HCT116 (cell line): ENCODE measurements at regions not wholly inside any gene's neighbourhood (a gene's known extent, or its start where the extent isn't known, plus 50 kb on each side); places are given as distances from the start of the nearest gene placed in this dataset.

ENCODE experiments used
- ATAC-seq: fragments of 200-7000 bp; cut with Tn5 transposase; 2 replicates; pipeline ENCODE4 v1.9.1; 2020; ENCODE audit warnings: mild to moderate bottlenecking, moderate library complexity
- BruUV-seq: library from RNA; stranded (reverse); fragments of 400-500 nt; replicated peaks from 2 replicates; lab custom pipeline; 2021; lab: Mats Ljungman, UMichigan
- CTCF ChIA-PET: fragments of 300-600 bp; sonication (Branson Sonifier 250); formaldehyde crosslinking; loops from one replicate; lab custom pipeline; 2021; ENCODE audit warnings: antibody characterized with exemption; lab: Charles Lee
- POLR2A ChIA-PET: fragments of 300-600, 350-600 bp; sonication (Branson Sonifier 250); formaldehyde crosslinking; loops from one replicate; lab custom pipeline; 2021; ENCODE audit warnings: antibody characterized with exemption; lab: Charles Lee
- RAD21 ChIA-PET, 2 experiments: fragments of 300-600 bp; sonication (Branson Sonifier 250); formaldehyde crosslinking; loops; one replicate each; lab custom pipeline; 2023; ENCODE audit warnings: low total read pairs in 2 of 2; ENCODE audit not compliant: uncharacterized antibody in 2 of 2, unreplicated experiment in 2 of 2, low non-redundant PET in 1 of 2; lab: Charles Lee
- DNase-seq: peaks from one replicate; pipeline ENCODE4 v3.0.0-alpha.2; 2010; ENCODE audit warnings: low read depth, low spot score
- H2AFZ ChIP-seq: fragments of 200-600 bp; shearing (Covaris generic), sonication (generic); 2 replicates; pipeline ENCODE4 v1.6.1; 2017; ENCODE audit warnings: low read depth, mixed run types, mixed read lengths, antibody characterized with exemption, low read length; ENCODE audit not compliant: poor library complexity, severe bottlenecking
- H3K27ac ChIP-seq: 2 replicates; pipeline ENCODE4 v1.5.1; 2012; ENCODE audit warnings: low read depth, low read length
- H3K27me3 ChIP-seq: fragments of 200-600 bp; sonication (generic); 2 replicates; pipeline ENCODE4 v1.6.1; 2016; ENCODE audit warnings: mixed run types, low read length, mixed read lengths; ENCODE audit not compliant: insufficient read depth
- H3K36me3 ChIP-seq, 2 experiments: fragments of 200-500 bp in 1 of 2; fragments of 200-600 bp in 1 of 2; sonication (Bioruptor generic) in 1 of 2; sonication (generic) in 1 of 2; 2 replicates each; pipeline versions ENCODE4 v1.5.1 to v1.6.1; 2014 to 2016; ENCODE audit warnings: low read length in 2 of 2, inconsistent platforms in 1 of 2, mixed read lengths in 1 of 2, mixed run types in 1 of 2; ENCODE audit not compliant: insufficient read depth in 2 of 2, control insufficient read depth in 1 of 2
- H3K4me1 ChIP-seq, 2 experiments: fragments of 200-600 bp in 1 of 2; sonication (generic) in 1 of 2; 2 replicates each; pipeline versions ENCODE4 v1.5.1 to v1.6.1; 2012 to 2017; ENCODE audit warnings: low read length in 2 of 2, inconsistent platforms in 1 of 2, mild to moderate bottlenecking in 1 of 2, mixed read lengths in 1 of 2, mixed run types in 1 of 2, moderate library complexity in 1 of 2; ENCODE audit not compliant: insufficient read depth in 2 of 2, control insufficient read depth in 1 of 2
- H3K4me2 ChIP-seq: fragments of 200-600 bp; sonication (generic); 2 replicates; pipeline ENCODE4 v1.6.1; 2017; ENCODE audit warnings: mixed run types, low read length, mixed read lengths
- H3K4me3 ChIP-seq, 2 experiments: fragments of 200-600 bp in 1 of 2; sonication (generic) in 1 of 2; replicated peaks in 1 of 2; 2 replicates each; pipeline ENCODE4 v1.5.1; 2011 to 2016; ENCODE audit warnings: low read length in 2 of 2, control low read depth in 1 of 2, low read depth in 1 of 2, mild to moderate bottlenecking in 1 of 2, mixed read lengths in 1 of 2, mixed run types in 1 of 2
- H3K79me2 ChIP-seq: fragments of 200-600 bp; sonication (generic); 2 replicates; pipeline ENCODE4 v1.6.1; 2017; ENCODE audit warnings: mild to moderate bottlenecking, mixed run types, low read length, moderate library complexity, mixed read lengths; ENCODE audit not compliant: insufficient read depth
- H3K9ac ChIP-seq: fragments of 200-600 bp; sonication (generic); 2 replicates; pipeline ENCODE4 v1.6.1; 2016; ENCODE audit warnings: low read length, mixed read lengths
- H3K9me2 ChIP-seq: fragments of 200-600 bp; sonication (generic), shearing (Covaris generic); 2 replicates; pipeline ENCODE4 v1.6.1; 2017; ENCODE audit warnings: mixed run types, mild to moderate bottlenecking, moderate library complexity; ENCODE audit not compliant: insufficient read depth
- H3K9me3 ChIP-seq, 2 experiments: fragments of 200-500 bp in 1 of 2; fragments of 200-600 bp in 1 of 2; sonication (Bioruptor generic) in 1 of 2; sonication (generic) in 1 of 2; 2 replicates each; pipeline ENCODE4 v1.6.1; 2014 to 2017; ENCODE audit warnings: low read length in 2 of 2, mixed read lengths in 2 of 2, inconsistent platforms in 1 of 2, low read depth in 1 of 2, mild to moderate bottlenecking in 1 of 2, mixed run types in 1 of 2, moderate library complexity in 1 of 2; ENCODE audit not compliant: control insufficient read depth in 1 of 2, insufficient read depth in 1 of 2
- H4K20me1 ChIP-seq: fragments of 200-600 bp; sonication (generic), shearing (Covaris generic); 2 replicates; pipeline ENCODE4 v1.6.1; 2017; ENCODE audit warnings: mixed run types, mild to moderate bottlenecking, moderate library complexity; ENCODE audit not compliant: insufficient read depth
- CBX3 ChIP-seq: IDR thresholded peaks from 2 replicates; pipeline ENCODE4 v1.6.1; 2012; ENCODE audit warnings: low read depth
- EGR1 ChIP-seq: IDR thresholded peaks from 2 replicates; pipeline ENCODE4 v1.6.1; 2012; ENCODE audit warnings: low read depth
- EZH2 ChIP-seq: fragments of 200-600 bp; sonication (generic); IDR thresholded peaks from 2 replicates; pipeline ENCODE4 v1.6.1; 2017; ENCODE audit warnings: antibody characterized with exemption, mixed run types
- EZH2phosphoT487 ChIP-seq: fragments of 200-600 bp; IDR thresholded peaks from 2 replicates; pipeline ENCODE4 v1.6.1; 2018; ENCODE audit warnings: antibody characterized with exemption, borderline replicate concordance
- JUND ChIP-seq: IDR thresholded peaks from 2 replicates; pipeline ENCODE4 v1.6.1; 2012
- POLR2A ChIP-seq: IDR thresholded peaks from 2 replicates; pipeline ENCODE4 v1.7.0; 2011; ENCODE audit warnings: borderline replicate concordance; ENCODE audit not compliant: insufficient read depth, insufficient read length; ENCODE audit errors: extremely low read depth
- POLR2AphosphoS5 ChIP-seq: IDR thresholded peaks from 2 replicates; pipeline ENCODE4 v1.6.1; 2011; ENCODE audit warnings: mild to moderate bottlenecking, low read depth, low read length, moderate library complexity
- SIN3A ChIP-seq: IDR thresholded peaks from 2 replicates; pipeline ENCODE4 v1.6.1; 2012; ENCODE audit warnings: low read depth
- TCF7L2 ChIP-seq: IDR thresholded peaks from 2 replicates; pipeline ENCODE4 v1.7.0; 2011; ENCODE audit warnings: borderline replicate concordance, inconsistent platforms; ENCODE audit not compliant: insufficient read depth, insufficient read length; ENCODE audit errors: extremely low read depth
- intact Hi-C: fragments of 100-400 bp; cut with micrococcal nuclease; formaldehyde crosslinking; loops from 2 replicates; pipeline ENCODE4 v1.10.0; 2022
- TF ChIP-seq, protein P1 (sequence below): IDR thresholded peaks from 2 replicates; pipeline ENCODE4 v1.6.1; 2012
- TF ChIP-seq, protein P2 (sequence below), 3 experiments: fragments of 200-600 bp in 1 of 3; sonication (generic) in 1 of 3; IDR thresholded peaks in 2 of 3; conservative IDR thresholded peaks in 1 of 3; 2 replicates each; pipeline ENCODE4 v1.5.1; 2012 to 2017; ENCODE audit warnings: low read depth in 2 of 3, low read length in 2 of 3, antibody characterized with exemption in 1 of 3, borderline replicate concordance in 1 of 3, control low read depth in 1 of 3, mild to moderate bottlenecking in 1 of 3, mixed read lengths in 1 of 3, mixed run types in 1 of 3, moderate library complexity in 1 of 3; ENCODE audit not compliant: insufficient read depth in 1 of 3
- TF ChIP-seq, protein P3 (sequence below): IDR thresholded peaks from 2 replicates; pipeline ENCODE4 v1.6.1; 2012; ENCODE audit warnings: low read depth
- TF ChIP-seq, protein P4 (sequence below): IDR thresholded peaks from 2 replicates; pipeline ENCODE4 v1.6.1; 2012

DNA sequence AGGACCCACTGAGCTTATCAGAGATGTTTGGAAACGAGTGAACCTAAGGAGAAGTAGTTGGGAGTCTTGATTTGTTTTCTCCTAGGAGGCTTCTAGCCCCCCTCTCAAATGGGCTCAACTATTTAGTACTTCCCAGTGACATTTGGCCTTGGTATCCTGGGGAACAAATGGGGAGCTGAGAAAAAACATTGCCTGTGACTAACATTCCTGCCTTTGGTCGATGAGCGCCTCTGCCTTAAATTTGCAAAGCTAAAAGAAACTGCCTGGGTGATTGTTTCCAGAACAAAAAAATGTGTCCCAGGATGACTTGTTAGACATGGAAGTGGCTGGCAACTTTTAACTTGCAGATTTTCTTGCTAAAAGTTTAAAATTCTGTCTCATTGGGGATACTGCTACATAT lies 58.8 kb upstream of the IGFBP7 start:
- H3K27me3 ChIP-seq, result peaks cover 8% of the 10 kb centered on the region; the same call in 1 of the 2 replicates
- RAD21 ChIA-PET, result no interaction called here
- POLR2A ChIA-PET, result no interaction called here
- TF ChIP-seq, protein P1, sequence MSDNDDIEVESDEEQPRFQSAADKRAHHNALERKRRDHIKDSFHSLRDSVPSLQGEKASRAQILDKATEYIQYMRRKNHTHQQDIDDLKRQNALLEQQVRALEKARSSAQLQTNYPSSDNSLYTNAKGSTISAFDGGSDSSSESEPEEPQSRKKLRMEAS, result no peak
- TF ChIP-seq, protein P2, sequence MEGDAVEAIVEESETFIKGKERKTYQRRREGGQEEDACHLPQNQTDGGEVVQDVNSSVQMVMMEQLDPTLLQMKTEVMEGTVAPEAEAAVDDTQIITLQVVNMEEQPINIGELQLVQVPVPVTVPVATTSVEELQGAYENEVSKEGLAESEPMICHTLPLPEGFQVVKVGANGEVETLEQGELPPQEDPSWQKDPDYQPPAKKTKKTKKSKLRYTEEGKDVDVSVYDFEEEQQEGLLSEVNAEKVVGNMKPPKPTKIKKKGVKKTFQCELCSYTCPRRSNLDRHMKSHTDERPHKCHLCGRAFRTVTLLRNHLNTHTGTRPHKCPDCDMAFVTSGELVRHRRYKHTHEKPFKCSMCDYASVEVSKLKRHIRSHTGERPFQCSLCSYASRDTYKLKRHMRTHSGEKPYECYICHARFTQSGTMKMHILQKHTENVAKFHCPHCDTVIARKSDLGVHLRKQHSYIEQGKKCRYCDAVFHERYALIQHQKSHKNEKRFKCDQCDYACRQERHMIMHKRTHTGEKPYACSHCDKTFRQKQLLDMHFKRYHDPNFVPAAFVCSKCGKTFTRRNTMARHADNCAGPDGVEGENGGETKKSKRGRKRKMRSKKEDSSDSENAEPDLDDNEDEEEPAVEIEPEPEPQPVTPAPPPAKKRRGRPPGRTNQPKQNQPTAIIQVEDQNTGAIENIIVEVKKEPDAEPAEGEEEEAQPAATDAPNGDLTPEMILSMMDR (IDR thresholded peaks at IDR 0.05 in 2 of 3, conservative IDR thresholded peaks at IDR 0.05 in 1 of 3; ENCODE audit: borderline replicate concordance in 1 of 3, insufficient read depth in 1 of 3, low read depth in 2 of 3, low read length in 2 of 3), result no peak
- TF ChIP-seq SIN3A (no peak), EGR1 (no peak), EZH2phosphoT487 (no peak), POLR2AphosphoS5 (no peak), TCF7L2 (no peak), POLR2A (no peak), JUND (no peak), CBX3 (no peak), EZH2 (no peak)
- TF ChIP-seq, protein P3, sequence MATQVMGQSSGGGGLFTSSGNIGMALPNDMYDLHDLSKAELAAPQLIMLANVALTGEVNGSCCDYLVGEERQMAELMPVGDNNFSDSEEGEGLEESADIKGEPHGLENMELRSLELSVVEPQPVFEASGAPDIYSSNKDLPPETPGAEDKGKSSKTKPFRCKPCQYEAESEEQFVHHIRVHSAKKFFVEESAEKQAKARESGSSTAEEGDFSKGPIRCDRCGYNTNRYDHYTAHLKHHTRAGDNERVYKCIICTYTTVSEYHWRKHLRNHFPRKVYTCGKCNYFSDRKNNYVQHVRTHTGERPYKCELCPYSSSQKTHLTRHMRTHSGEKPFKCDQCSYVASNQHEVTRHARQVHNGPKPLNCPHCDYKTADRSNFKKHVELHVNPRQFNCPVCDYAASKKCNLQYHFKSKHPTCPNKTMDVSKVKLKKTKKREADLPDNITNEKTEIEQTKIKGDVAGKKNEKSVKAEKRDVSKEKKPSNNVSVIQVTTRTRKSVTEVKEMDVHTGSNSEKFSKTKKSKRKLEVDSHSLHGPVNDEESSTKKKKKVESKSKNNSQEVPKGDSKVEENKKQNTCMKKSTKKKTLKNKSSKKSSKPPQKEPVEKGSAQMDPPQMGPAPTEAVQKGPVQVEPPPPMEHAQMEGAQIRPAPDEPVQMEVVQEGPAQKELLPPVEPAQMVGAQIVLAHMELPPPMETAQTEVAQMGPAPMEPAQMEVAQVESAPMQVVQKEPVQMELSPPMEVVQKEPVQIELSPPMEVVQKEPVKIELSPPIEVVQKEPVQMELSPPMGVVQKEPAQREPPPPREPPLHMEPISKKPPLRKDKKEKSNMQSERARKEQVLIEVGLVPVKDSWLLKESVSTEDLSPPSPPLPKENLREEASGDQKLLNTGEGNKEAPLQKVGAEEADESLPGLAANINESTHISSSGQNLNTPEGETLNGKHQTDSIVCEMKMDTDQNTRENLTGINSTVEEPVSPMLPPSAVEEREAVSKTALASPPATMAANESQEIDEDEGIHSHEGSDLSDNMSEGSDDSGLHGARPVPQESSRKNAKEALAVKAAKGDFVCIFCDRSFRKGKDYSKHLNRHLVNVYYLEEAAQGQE, result no peak
- TF ChIP-seq, protein P4, sequence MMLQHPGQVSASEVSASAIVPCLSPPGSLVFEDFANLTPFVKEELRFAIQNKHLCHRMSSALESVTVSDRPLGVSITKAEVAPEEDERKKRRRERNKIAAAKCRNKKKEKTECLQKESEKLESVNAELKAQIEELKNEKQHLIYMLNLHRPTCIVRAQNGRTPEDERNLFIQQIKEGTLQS, result no peak
- H3K27ac ChIP-seq, result no peak overlapping the region
- H3K9me3 ChIP-seq, result no peaks in the 10 kb centered on the region
- H4K20me1 ChIP-seq, result no peaks in the 10 kb centered on the region
- CTCF ChIA-PET, result no interaction called here
- no TSS peak for BruUV-seq
- intact Hi-C loops, result no loop called here
- H3K9me2 ChIP-seq, result no peaks in the 10 kb centered on the region
- H3K36me3 ChIP-seq, result no peaks in the 10 kb centered on the region
- no peak for ATAC-seq
- peaks cover 0 to 5% of the 10 kb centered on the region in 2 experiments; a peak in 1 of 4 replicates for H3K4me1 ChIP-seq
- H3K4me3 ChIP-seq, result no peak overlapping the region
- no peak for DNase-seq
- no peak overlapping the region for H3K9ac ChIP-seq
- no peak overlapping the region for H2AFZ ChIP-seq
- no peak overlapping the region for H3K4me2 ChIP-seq
- H3K79me2 ChIP-seq, result no peaks in the 10 kb centered on the region
